NCI-H2107 (cell line): ENCODE measurements at regions not wholly inside any gene's neighbourhood (a gene's known extent, or its start where the extent isn't known, plus 50 kb on each side); places are given as distances from the start of the nearest gene placed in this dataset.

Experiments used
- DNase-seq: peaks from one replicate; lab custom pipeline; 2025; lab: John Stamatoyannopoulos, UW

GRCh38 chr14:65186951-65187350 is 84.6 kb upstream of the MAX start:
- no peak for DNase-seq

DNA sequence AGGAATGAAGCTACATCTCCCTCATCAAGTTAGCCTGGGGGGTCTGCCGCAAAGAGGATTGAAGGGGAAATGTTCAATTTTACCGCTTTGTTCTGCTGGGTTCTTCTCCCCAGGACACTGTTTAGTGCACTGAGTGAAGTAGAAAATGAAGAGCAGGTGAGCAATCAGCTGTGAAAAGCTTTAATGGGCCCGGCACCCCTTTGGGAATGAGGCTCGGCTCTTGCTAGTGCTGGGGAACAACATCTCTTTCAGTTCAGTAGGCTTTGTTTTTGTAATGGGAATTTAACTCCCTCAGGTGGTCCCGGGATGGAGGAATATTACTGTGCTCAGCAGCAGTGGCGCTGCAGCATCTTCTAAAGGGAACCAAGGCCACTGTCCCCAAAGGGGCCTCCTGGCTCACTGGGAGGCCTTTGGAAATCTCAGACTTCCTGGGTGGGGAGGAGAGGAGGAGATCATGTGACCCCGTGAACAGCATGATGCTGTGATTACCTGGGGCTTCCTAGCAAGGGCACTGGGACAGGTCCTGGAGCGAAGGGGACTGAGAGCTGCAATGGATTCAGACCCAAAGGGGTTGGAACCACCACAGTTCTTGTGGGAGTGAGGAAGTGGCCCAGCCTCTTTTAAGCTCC is 85.2 kb upstream of the MAX start:
- DNase-seq: peak; percentile 42

DNA sequence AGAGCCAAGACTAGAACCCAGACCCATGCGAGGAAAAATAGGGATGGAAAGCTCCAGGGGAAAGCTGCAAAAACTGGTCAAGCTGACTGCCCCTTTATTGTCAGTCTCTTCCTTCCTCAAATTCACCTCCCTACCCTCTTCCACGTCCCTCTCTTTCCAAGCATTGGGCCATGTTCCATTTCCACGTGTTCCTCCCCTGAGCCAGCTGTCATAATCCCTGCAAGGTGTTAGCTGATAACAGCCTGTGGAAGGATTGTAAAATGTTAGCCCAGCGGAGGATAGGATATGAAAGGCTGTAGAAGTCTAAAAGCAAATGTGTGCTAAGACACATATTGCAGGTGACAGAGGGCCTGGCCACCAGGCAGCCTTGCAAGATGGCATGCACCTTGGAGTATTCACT is 88.0 kb upstream of the MAX start:
- no peak for DNase-seq

GRCh38 chr14:65191716-65192115 is 89.4 kb upstream of the MAX start:
- no peak for DNase-seq

DNA sequence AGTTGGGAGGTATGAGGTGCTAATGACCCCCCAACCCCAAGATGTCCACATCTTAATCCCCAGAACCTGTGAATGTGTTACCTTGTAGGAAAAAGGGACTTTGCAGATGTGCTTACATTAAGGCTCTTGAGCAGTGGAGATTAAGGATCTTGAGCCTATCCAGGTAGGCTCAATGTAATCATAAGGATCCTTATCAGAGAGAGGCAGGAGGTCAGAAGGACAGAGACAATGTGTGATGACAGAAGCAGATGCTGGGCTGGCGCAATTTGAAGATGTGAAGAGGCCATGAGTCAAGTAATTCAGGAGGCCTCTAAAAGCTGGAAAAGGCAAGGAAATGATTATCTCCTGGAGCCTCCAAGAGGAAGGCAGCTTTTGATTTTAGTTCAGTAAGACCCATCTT is 90.4 kb upstream of the MAX start:
- no peak for DNase-seq

DNA sequence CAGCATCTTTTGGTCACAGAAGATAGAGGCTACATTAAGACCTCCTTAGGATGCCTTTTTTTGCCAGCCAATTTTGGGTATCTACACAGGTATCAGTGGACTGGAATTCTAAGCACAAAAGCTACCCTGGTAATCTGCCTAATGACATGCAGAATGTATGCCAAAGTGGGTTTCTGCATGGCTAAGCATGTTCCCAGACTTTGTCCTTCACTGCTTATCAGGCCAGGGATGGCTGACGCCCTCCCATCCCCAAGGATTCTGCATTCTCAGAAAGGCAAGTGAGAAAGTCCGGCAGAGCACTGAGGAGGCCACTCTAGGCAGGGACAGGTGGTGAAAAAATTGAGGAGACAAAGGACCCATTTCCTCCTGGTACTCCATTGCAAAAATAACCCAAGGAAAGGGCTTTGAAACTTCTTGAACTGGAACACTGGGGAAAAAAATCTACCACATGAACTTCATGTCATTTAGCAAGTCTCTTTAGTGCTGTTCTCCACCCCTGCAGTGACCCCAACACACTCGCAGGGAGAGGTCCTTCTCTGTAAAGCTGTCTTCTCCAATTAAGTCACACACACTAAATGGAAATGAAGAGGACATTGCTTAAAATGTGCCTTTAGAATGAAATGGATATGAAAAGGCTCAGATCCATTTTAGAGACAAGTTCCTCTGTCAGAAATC is 91.7 kb upstream of the MAX start:
- no peak for DNase-seq

- no peak for DNase-seq
Observed at GRCh38 chr14:65195042-65195719, 92.9 kb upstream of the MAX start.

DNA sequence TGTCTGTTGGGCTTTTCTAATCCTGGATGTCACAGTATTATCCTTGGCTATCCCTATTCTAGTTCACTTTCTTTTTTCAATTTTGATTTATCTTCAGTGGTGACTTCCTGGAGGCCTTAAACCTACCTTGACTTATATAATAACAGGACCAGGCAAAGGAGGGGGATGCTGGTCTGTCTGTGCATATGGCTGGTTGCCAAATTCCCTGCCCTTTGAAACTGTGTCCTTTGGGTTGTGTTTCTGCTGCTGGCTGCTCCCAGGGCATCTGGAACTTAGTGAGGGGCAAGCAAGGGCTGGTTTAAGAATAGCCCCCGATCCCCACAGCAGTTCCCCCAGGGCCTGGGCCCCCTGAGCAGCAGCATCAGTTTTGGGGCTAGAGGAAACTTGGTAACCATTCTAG is 96.0 kb upstream of the MAX start:
- no peak for DNase-seq

- no peak for DNase-seq
Observed at GRCh38 chr14:65200454-65200853, 98.1 kb upstream of the MAX start.

GRCh38 chr14:65203574-65203973 is 101.3 kb upstream of the MAX start:
- DNase-seq: no peak

GRCh38 chr14:65204056-65204455 is 101.7 kb upstream of the MAX start:
- DNase-seq: no peak

DNA sequence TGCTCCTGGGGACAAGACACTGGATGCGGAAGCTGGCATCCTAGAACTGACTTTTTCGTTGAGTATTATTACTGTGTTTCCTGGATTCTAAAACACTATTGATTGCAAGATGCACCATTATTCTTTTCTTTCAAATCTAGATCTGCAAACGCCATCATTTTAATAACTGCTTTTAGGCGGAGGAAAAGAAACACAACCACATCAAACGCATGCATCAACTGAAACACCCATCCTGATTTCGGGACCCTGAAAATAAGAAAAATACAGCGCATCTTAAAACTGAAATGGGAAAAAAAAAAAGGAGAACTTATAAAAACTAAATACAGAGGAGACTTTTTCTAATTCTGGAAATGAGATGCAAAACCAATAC is 103.7 kb upstream of the MAX start:
- no peak for DNase-seq

DNA sequence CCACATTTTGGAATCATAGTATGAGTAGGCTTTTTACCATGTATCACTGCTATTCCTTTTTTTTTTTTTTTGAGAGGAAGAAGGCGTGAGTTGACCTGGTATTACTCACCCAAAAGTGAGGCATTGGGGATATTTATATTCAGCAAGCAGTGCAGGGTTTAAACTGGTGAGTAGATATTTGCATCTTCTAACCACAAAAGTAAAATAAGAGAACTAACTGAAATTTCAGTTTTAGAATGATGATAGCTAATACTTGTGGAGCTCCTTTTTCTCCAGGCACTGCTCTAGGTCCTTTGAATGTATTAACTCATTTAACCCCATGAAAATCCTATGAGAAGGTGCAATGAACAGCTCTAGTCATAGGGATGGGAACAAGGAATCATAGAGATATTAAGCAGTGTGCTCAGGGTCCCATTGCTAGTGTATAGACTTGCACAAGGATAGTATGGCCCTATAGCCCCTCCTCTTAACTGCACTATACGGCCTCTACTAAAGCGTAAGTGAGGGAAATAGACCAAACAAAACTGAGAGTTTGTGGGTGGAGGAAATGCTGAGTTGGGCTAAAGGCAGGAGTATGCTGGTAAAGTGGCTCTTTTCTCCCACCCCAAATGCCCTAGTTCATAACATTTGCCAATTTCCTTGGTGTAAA is 104.3 kb upstream of the MAX start:
- no peak for DNase-seq

DNA sequence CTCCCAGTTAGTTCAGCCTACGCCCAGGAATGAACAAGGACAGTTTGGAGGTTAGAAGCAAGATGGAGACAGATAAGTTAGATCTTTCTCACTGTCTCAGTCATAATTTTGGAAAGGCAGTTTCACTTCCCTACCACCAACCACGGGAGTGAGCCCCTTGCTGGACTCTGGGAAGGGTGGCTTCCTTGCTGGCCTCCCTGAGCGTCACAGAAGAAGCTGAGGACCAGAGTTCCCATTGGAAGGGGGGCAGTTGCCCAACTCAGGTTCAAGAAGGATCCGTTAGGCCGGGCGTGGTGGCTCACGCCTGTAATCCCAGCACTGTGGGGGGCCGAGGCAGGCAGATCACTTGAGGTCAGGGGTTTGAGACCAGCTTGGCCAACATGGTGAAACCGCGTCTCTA is 106.2 kb upstream of the MAX start:
- DNase-seq: no peak

DNA sequence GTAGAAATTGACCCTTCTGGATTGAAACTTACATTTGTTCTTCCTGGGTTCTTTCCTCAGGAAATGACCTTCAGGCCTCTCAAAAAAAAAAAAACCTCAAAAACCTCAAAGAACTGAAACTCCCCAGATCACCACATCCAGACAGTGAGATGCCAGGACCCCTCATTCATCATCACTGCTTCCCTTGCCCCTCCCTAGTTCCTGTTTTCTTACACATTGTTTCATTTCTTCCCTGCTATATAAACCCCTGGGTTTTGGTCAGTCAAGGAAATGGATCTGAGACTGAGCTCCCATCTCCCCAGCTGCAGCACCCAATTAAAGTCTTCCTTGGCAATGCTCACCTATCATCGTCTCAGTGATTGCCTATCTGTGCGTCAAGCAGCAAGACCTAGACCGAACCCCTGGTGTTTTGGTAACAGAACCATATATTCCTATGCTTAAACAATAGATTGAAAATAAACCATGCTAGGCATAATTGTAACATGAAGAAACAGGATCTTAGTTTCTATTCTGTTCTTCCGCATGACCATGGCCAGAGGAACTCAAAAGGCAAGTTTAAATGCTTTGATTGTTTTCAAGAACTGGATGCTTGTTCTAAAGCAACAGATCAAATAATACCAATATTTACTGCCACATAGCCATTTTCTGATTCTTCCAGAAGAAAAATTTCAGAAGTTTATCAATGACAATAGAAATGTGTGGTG is 108.0 kb upstream of the MAX start:
- no peak for DNase-seq

DNA sequence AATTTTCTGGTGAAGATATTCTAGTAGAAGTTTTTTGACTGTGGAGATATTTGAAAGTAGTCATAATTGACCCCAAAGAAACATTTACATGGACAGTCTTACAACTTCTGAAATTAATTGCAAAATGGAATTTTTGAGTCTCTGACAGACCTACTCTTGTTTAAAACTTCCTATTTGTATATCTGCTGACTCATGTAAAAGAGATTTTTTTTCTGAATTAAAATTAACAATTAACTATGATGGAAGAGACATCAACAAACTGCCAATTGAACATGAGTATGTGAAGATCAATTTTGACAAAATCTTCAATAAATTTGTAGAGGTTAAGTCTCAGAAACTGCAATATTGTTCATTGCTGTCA is 108.5 kb upstream of the MAX start:
- DNase-seq: no peak

DNA sequence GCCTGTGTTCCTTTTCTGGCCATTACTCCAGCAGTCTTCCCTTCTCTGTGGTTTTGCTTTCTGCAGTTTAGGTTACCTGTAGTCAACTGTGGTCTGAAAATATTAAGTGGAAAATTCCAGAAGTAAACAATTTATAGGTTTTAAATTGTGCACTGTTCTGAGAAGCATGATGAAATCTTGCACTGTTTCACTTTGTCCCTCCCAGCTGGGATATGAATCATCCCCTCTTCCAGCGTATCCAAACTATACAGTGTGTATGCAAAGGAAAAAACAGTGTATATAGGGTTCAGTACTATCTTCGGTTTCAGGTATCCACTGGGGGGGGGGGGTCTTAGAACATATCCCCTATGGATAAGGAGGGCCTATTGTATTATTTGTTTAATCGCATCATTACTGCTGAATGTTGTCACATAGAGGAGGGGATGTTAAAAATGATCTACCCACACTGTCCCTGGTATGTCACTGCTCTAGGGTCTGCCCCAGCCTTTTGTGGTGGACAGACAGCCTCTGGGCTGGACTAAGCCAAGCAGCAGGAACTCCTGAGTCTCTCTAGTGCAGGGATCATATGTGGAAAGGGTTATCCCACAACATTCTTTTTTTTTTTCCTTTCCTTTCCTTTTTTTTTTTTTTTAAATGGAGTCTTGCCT is 109.1 kb upstream of the MAX start:
- DNase-seq: no peak

DNA sequence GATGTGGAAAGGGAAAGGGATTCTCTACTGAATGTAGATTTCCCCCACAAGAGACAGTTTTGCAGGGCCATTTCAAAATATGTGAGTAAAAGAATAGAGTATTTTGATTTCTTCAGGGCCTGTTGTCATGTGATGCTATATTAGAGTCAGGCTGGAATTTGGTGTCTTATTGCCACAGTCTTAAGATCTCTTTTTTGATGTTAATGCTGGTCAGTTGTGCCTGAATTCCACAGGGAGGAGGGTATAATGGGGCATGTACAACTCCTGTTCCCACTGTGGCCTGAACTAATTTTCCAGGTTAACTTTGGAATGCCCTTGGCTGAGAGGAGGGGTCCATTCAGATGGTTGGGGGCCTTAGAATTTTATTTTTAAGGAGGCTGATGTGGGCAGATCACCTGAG is 111.0 kb upstream of the MAX start:
- DNase-seq: no peak

DNA sequence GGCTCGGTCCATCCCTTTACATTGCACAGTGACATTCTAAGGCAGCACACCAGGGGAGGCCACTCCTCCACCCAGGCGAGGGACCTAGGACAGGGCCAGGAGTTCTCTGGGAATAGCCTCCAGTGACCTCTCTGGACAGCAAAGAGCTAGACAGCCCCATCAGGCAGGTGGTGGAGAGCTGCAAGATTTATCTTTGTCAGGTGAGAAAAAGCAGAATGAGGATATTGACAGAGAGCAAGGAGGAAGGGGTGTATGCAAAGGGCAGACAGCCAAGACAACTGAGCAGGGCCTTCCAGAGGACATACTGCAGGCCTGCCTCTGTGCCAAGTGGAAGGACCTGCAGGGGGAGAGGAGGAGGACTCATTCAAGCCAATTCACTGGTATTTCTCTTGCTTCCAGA is 112.4 kb upstream of the MAX start:
- no peak for DNase-seq

DNA sequence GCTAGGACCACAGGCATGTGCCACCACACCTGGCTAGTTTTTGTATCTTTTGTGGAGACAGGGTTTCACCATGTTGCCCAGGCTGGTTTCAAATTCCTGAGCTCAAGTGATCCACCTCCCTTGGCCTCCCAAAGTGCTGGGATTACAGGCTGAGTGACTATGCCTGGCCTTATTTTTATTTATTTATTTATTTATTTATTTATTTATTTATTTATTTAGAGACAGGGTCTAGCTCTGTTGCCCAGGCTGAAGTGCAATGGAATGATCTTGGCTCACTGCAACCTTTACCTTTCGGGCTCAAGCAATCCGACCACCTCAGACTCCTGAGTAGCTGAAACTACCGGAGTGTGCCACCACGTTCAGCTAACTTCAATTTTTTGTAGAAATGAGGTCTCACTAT is 117.0 kb upstream of the MAX start:
- DNase-seq: no peak

GRCh38 chr14:65222440-65222858 is 120.1 kb upstream of the MAX start:
- DNase-seq: peak; percentile 13

DNA sequence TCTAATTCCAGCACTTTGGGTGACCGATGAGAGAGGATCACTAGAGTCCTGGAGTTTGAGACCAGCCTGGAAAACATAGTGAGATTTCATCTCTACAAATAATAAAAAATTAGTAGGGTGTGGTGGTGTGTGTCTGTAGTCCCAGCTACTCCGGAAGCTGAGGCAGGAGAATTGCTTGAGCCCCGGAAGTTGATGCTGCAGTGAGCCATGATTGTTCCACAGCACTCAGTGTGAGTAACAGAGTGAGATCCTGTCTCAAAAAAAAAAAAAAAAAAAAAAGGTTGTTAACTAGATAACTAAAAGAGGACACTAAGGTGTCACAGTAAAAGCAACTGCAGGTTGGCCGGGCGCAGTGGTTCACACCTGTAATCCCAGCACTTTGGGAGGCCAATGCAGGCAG is 121.3 kb upstream of the MAX start:
- DNase-seq: no peak
